Rectal smooth muscle tissue (tissue), 1 donor: ENCODE measurements at regions not wholly inside any gene's neighbourhood (a gene's known extent, or its start where the extent isn't known, plus 50 kb on each side); places are given as distances from the start of the nearest gene placed in this dataset.
"Not testable (repeated sequence)": the region's sequence is repeated elsewhere in the genome, so short reads cannot be mapped to it uniquely, and the experiment has no call there.

ENCODE experiments used
- H3K27ac ChIP-seq: one replicate; pipeline ENCODE4 v1.7.0; 2013; ENCODE audit warnings: low read depth, low read length, inconsistent platforms
- H3K27me3 ChIP-seq: one replicate; pipeline ENCODE4 v1.7.0; 2013; ENCODE audit warnings: low read length; ENCODE audit not compliant: control insufficient read depth, insufficient read depth
- H3K36me3 ChIP-seq: one replicate; pipeline ENCODE4 v1.7.0; 2013; ENCODE audit warnings: low read length; ENCODE audit not compliant: control insufficient read depth, insufficient read depth
- H3K4me1 ChIP-seq: one replicate; pipeline ENCODE4 v1.7.0; 2013; ENCODE audit warnings: low read length; ENCODE audit not compliant: control insufficient read depth, insufficient read depth
- H3K4me3 ChIP-seq: one replicate; pipeline ENCODE4 v1.7.0; 2013; ENCODE audit warnings: low read length
- H3K9ac ChIP-seq: one replicate; pipeline ENCODE4 v1.7.0; 2013; ENCODE audit warnings: low read length

GRCh38 chr1:238329671-238330070 lies 438.9 kb upstream of the ZP4 start:
- no peaks in the 10 kb centered on the region for H3K27me3 ChIP-seq
- no peak overlapping the region for H3K27ac ChIP-seq
- no peaks in the 10 kb centered on the region for H3K36me3 ChIP-seq
- H3K4me3 ChIP-seq = no peak overlapping the region
- H3K4me1 ChIP-seq = no peaks in the 10 kb centered on the region
- H3K9ac ChIP-seq = no peak overlapping the region

- not testable (repeated sequence) for H3K27ac ChIP-seq, H3K4me3 ChIP-seq, H3K27me3 ChIP-seq, H3K4me1 ChIP-seq, H3K36me3 ChIP-seq, H3K9ac ChIP-seq
Observed at GRCh38 chr1:238327033-238327432, 436.3 kb upstream of the ZP4 start.

DNA sequence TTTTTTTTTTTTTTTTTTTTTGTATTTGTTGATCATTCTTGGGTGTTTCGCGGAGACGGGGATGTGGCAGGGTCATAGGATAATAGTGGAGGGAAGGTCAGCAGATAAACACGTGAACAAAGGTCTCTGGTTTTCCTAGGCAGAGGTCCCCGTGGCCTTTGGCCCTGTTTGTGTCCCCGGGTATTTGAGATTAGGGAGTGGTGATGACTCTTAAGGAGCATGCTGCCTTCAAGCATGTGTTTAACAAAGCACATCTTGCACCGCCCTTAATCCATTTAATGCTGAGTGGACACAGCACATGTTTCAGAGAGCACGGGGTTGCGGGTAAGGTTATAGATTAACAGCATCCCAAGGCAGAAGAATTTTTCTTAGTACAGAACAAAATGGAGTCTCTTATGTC lies 435.8 kb upstream of the ZP4 start:
- H3K27ac ChIP-seq, H3K9ac ChIP-seq, H3K27me3 ChIP-seq, H3K4me1 ChIP-seq, H3K36me3 ChIP-seq, H3K4me3 ChIP-seq: not testable (repeated sequence)

DNA sequence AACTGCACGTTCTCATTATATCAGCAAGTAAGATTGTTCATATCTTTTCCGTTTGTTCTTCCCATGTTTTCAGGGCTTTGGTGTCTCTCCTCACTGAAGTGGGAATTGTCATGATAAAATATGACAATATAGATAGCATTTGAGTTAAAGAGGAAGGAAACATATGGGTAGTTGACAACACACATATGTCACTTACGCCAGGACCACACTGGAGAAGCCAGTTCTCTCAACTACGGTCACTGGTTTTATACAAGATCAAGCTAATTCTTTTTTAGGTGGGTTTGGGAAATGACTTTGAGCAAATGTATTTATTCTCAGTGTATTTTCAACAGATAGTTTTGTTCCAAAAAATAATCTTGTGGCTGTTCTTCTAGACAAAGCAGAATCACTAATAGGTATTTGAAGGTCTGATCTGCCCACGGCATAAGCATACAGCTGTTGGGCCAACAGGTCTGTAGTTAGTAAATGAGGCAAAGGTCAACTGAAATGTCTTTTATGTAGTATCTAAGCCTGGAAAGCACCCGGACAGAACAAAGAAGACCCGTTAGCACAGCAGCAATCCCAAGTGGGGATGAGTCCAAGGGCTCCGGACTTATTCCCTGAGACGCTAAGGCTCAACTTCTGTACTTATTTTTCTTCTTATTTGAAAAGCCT lies 433.6 kb upstream of the ZP4 start:
- Histone ChIP-seq H3K9ac (no peak overlapping the region), H3K36me3 (no peaks in the 10 kb centered on the region)

GRCh38 chr1:238323490-238323889 lies 432.8 kb upstream of the ZP4 start:
- Histone ChIP-seq H3K4me3 (no peak overlapping the region), H3K36me3 (no peaks in the 10 kb centered on the region), H3K9ac (no peak overlapping the region), H3K27ac (no peak overlapping the region), H3K4me1 (no peaks in the 10 kb centered on the region), H3K27me3 (no peaks in the 10 kb centered on the region)

More for the DNA sequence above, 433.6 kb upstream of the ZP4 start:
- no peaks in the 10 kb centered on the region for H3K27me3 ChIP-seq
- no peak overlapping the region for H3K27ac ChIP-seq
- no peaks in the 10 kb centered on the region for H3K4me1 ChIP-seq
- no peak overlapping the region for H3K4me3 ChIP-seq

DNA sequence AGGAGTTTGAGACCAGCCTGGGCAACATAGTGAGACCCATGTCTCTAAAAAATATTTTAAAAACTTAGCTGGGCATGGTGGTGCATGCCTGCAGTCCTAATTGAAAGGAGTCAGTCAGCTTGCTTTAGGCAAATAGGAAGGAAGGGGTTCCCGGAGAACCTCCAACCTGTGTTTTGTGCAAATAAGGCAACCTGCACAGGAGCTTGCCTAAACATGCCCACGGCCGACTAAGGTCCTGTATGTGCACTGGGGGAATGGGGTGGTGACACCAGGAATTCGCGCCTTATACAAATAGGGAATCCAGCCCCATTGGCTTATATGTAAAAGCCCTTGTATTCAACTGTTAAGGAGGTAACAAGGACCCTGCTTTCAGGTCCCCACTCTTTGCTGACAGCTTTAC lies 429.2 kb upstream of the ZP4 start:
- no peak overlapping the region for H3K4me3 ChIP-seq
- no peak overlapping the region for H3K27ac ChIP-seq
- H3K36me3 ChIP-seq = no peaks in the 10 kb centered on the region
- no peaks in the 10 kb centered on the region for H3K4me1 ChIP-seq
- H3K27me3 ChIP-seq = no peaks in the 10 kb centered on the region
- no peak overlapping the region for H3K9ac ChIP-seq

GRCh38 chr1:238318294-238319110 lies 427.8 kb upstream of the ZP4 start:
- Histone ChIP-seq H3K27ac (no peak overlapping the region), H3K36me3 (no peaks in the 10 kb centered on the region), H3K27me3 (no peaks in the 10 kb centered on the region), H3K4me3 (no peak overlapping the region), H3K4me1 (no peaks in the 10 kb centered on the region), H3K9ac (no peak overlapping the region)

GRCh38 chr1:238312969-238313368 lies 422.2 kb upstream of the ZP4 start:
- no peak overlapping the region for H3K4me3 ChIP-seq
- no peaks in the 10 kb centered on the region for H3K36me3 ChIP-seq
- no peaks in the 10 kb centered on the region for H3K4me1 ChIP-seq
- no peak overlapping the region for H3K27ac ChIP-seq
- no peak overlapping the region for H3K9ac ChIP-seq
- no peaks in the 10 kb centered on the region for H3K27me3 ChIP-seq

DNA sequence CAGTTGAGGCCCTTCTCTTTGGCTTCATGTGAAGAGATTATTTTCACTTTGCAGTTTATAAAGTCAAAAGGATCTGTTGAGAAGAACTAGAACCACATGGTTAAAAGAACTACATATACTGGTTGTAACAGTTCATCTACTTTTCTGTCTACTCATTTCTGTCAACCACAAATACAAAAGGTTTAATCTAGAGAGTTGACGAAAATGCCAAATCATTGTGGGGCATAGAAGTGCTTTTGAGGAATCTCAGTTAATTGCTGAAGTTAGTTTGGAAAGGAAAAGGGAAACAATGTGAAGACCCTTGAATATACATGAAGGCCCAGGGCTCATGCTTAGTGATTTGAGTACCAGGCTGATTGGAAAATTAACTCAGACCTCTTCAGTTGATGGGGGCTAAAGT lies 415.7 kb upstream of the ZP4 start:
- no peak overlapping the region for H3K27ac ChIP-seq
- H3K36me3 ChIP-seq = no peaks in the 10 kb centered on the region
- no peak overlapping the region for H3K4me3 ChIP-seq
- no peak overlapping the region for H3K9ac ChIP-seq
- no peaks in the 10 kb centered on the region for H3K4me1 ChIP-seq
- no peaks in the 10 kb centered on the region for H3K27me3 ChIP-seq

DNA sequence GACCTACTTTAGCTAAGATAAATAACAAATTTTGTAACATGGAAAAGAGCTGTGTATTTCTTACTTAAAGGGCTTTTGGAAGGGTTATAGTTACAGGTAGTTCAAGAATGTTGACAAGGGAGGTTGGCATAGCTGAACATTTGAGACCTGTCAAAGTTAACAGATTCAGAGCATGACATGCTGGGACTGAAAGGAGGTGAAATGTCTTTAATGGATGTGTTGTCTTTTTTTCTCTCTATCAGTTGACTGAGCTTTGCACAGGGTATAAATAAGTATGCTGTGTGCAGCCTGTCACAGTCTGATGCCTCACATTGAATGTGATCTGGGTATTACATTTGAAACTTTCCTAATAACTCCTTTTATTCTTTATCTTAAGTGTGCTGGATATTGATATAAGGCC lies 411.9 kb upstream of the ZP4 start:
- H3K9ac ChIP-seq = no peak overlapping the region
- no peaks in the 10 kb centered on the region for H3K27me3 ChIP-seq
- no peaks in the 10 kb centered on the region for H3K36me3 ChIP-seq
- no peak overlapping the region for H3K27ac ChIP-seq
- no peak overlapping the region for H3K4me3 ChIP-seq
- no peaks in the 10 kb centered on the region for H3K4me1 ChIP-seq

- no peaks in the 10 kb centered on the region for H3K27me3 ChIP-seq
- H3K4me3 ChIP-seq = no peak overlapping the region
- no peak overlapping the region for H3K27ac ChIP-seq
- H3K4me1 ChIP-seq = no peaks in the 10 kb centered on the region
- no peaks in the 10 kb centered on the region for H3K36me3 ChIP-seq
- H3K9ac ChIP-seq = no peak overlapping the region
Observed at GRCh38 chr1:238296371-238296770, 405.6 kb upstream of the ZP4 start.

GRCh38 chr1:238293075-238293474 lies 402.4 kb upstream of the ZP4 start:
- no peaks in the 10 kb centered on the region for H3K36me3 ChIP-seq

GRCh38 chr1:238281418-238281817 lies 390.7 kb upstream of the ZP4 start:
- Histone ChIP-seq H3K9ac (no peak overlapping the region), H3K4me3 (no peak overlapping the region), H3K27ac (no peak overlapping the region)

More at GRCh38 chr1:238293075-238293474, 402.4 kb upstream of the ZP4 start:
- no peak overlapping the region for H3K27ac ChIP-seq
- no peak overlapping the region for H3K9ac ChIP-seq
- no peaks in the 10 kb centered on the region for H3K4me1 ChIP-seq
- H3K4me3 ChIP-seq = no peak overlapping the region
- no peaks in the 10 kb centered on the region for H3K27me3 ChIP-seq

More at GRCh38 chr1:238281418-238281817, 390.7 kb upstream of the ZP4 start:
- no peaks in the 10 kb centered on the region for H3K27me3 ChIP-seq
- no peaks in the 10 kb centered on the region for H3K4me1 ChIP-seq
- H3K36me3 ChIP-seq = no peaks in the 10 kb centered on the region
